ENCODE measurements at regions not wholly inside any gene's neighbourhood (a gene's known extent, or its start where the extent isn't known, plus 50 kb on each side); places are given as distances from the start of the nearest gene placed in this dataset.

GRCh38 chr3:137083332-137083731 lies 125.5 kb downstream of the IL20RB start:
- no peaks in the 10 kb centered on the region for H3K36me3 Mint-ChIP-seq (ENCODE audit: unreplicated experiment)
- peaks cover 1% of the 10 kb centered on the region for H3K27me3 Mint-ChIP-seq (ENCODE audit: unreplicated experiment)
- no peak for DNase-seq
- H3K4me3 Mint-ChIP-seq (ENCODE audit: unreplicated experiment) = no peak overlapping the region
- no peak overlapping the region for H3K27ac Mint-ChIP-seq (ENCODE audit: unreplicated experiment)
- TF ChIP-seq CTCF (IDR thresholded peaks at IDR 0.05; ENCODE audit: partially characterized antibody, unreplicated experiment) = no peak
- no peaks in the 10 kb centered on the region for H3K9me3 Mint-ChIP-seq (ENCODE audit: unreplicated experiment)
- H3K4me1 Mint-ChIP-seq (ENCODE audit: low read depth, unreplicated experiment) = no peaks in the 10 kb centered on the region

- no peaks in the 10 kb centered on the region for H3K36me3 Mint-ChIP-seq (ENCODE audit: unreplicated experiment)
- no peak overlapping the region for H3K27ac Mint-ChIP-seq (ENCODE audit: unreplicated experiment)
- no peak for DNase-seq
- no peak for TF ChIP-seq CTCF (IDR thresholded peaks at IDR 0.05; ENCODE audit: partially characterized antibody, unreplicated experiment)
- no peak overlapping the region for H3K4me3 Mint-ChIP-seq (ENCODE audit: unreplicated experiment)
- H3K27me3 Mint-ChIP-seq (ENCODE audit: unreplicated experiment) = peaks cover 1% of the 10 kb centered on the region
- H3K9me3 Mint-ChIP-seq (ENCODE audit: unreplicated experiment) = no peaks in the 10 kb centered on the region
- no peaks in the 10 kb centered on the region for H3K4me1 Mint-ChIP-seq (ENCODE audit: low read depth, unreplicated experiment)
Observed at GRCh38 chr3:137084586-137084985, 126.8 kb downstream of the IL20RB start.

GRCh38 chr3:137097386-137097785 lies 139.6 kb downstream of the IL20RB start:
- H3K4me3 Mint-ChIP-seq (ENCODE audit: unreplicated experiment) = no peak overlapping the region
- no peak overlapping the region for H3K27ac Mint-ChIP-seq (ENCODE audit: unreplicated experiment)
- no peaks in the 10 kb centered on the region for H3K9me3 Mint-ChIP-seq (ENCODE audit: unreplicated experiment)
- no peak for TF ChIP-seq CTCF (IDR thresholded peaks at IDR 0.05; ENCODE audit: partially characterized antibody, unreplicated experiment)
- no peak for DNase-seq
- no peaks in the 10 kb centered on the region for H3K27me3 Mint-ChIP-seq (ENCODE audit: unreplicated experiment)
- H3K36me3 Mint-ChIP-seq (ENCODE audit: unreplicated experiment) = no peaks in the 10 kb centered on the region
- no peaks in the 10 kb centered on the region for H3K4me1 Mint-ChIP-seq (ENCODE audit: low read depth, unreplicated experiment)

DNA sequence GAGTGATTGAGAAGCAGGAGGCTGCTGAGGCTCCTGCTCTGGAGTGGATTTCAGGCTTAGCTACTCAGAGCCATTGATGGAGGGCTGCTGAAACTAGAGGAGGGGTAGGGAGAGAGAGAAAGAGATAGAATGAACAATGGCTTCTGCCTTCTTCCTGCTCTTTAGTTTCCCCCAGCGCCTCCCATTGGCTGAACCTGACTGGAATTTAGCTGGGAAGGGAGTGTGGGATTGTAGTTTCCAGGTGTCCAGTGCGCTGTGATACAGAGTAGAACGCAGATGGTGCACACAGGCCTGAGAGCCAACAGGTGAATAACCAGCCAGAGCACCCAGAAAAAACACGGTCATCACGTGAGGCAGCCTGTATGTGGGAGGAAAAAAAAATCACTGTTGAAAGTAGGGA lies 140.1 kb downstream of the IL20RB start:
- no peaks in the 10 kb centered on the region for H3K27me3 Mint-ChIP-seq (ENCODE audit: unreplicated experiment)
- H3K27ac Mint-ChIP-seq (ENCODE audit: unreplicated experiment) = no peak overlapping the region
- H3K4me1 Mint-ChIP-seq (ENCODE audit: low read depth, unreplicated experiment) = no peaks in the 10 kb centered on the region
- no peak overlapping the region for H3K4me3 Mint-ChIP-seq (ENCODE audit: unreplicated experiment)
- H3K9me3 Mint-ChIP-seq (ENCODE audit: unreplicated experiment) = no peaks in the 10 kb centered on the region
- DNase-seq = no peak
- no peaks in the 10 kb centered on the region for H3K36me3 Mint-ChIP-seq (ENCODE audit: unreplicated experiment)
- no peak for TF ChIP-seq CTCF (IDR thresholded peaks at IDR 0.05; ENCODE audit: partially characterized antibody, unreplicated experiment)

DNA sequence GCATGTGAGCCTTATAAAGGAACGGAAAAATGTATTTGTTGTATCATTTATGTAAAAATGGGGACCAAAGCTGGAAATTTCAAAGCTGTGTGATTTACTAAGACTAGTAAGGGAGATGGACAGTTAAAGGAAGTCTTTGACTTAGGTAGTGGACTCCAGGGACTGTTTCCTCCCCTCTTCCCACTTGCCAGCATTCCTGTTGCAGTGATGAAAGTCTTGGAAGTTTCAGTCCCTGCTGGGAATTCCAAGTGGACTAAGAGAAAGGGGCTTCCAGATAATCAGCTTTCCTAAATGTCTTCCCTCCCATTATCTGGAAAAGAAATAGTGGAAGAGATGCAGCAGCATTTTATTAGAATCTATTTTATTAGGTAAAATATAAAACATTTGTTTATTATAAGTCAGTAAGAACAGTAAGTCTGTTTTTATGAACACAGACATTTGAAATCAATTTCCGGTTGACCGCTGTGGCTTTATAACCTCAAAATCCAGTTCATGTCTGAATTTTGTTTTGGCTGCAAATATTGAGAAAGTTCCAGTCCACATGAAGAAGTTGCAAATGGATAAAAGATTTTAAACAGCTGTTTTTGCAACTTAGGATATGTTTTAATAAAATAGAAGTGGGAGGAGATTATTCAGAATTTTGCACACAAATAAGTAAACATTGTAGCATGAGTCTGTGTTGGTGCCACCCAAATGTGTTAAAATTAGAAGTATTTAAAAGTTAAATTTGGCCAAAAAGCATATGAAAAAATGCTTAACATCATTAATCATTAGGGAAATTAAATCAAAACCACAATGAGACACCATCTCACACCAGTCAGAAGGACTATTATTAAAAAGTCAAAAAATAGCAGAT lies 141.8 kb downstream of the IL20RB start:
- Mint-ChIP-seq H3K27ac (ENCODE audit: unreplicated experiment) (no peak overlapping the region), H3K4me3 (ENCODE audit: unreplicated experiment) (no peak overlapping the region), H3K36me3 (ENCODE audit: unreplicated experiment) (no peaks in the 10 kb centered on the region), H3K9me3 (ENCODE audit: unreplicated experiment) (no peaks in the 10 kb centered on the region), H3K4me1 (ENCODE audit: low read depth, unreplicated experiment) (no peaks in the 10 kb centered on the region), H3K27me3 (ENCODE audit: unreplicated experiment) (no peaks in the 10 kb centered on the region)
- TF ChIP-seq CTCF (IDR thresholded peaks at IDR 0.05; ENCODE audit: partially characterized antibody, unreplicated experiment) = no peak
- no peak for DNase-seq
